PFSK-1 (cell line): ENCODE measurements at regions not wholly inside any gene's neighbourhood (a gene's known extent, or its start where the extent isn't known, plus 50 kb on each side); places are given as distances from the start of the nearest gene placed in this dataset.

Experiments
- POLR2AphosphoS5 ChIP-seq: IDR thresholded peaks from 2 replicates; pipeline ENCODE4 v1.6.1; 2012; ENCODE audit warnings: low read depth, mild to moderate bottlenecking, control low read depth, low read length, moderate library complexity
- REST ChIP-seq, 2 experiments: IDR thresholded peaks; 2 replicates each; pipeline versions ENCODE4 v1.6.1 to v1.8.0; 2011 to 2012; ENCODE audit warnings: low read depth in 2 of 2, low read length in 2 of 2, control low read depth in 1 of 2, inconsistent platforms in 1 of 2, mild to moderate bottlenecking in 1 of 2, moderate library complexity in 1 of 2; ENCODE audit not compliant: insufficient read depth in 1 of 2
- SIN3A ChIP-seq: IDR thresholded peaks from 2 replicates; pipeline ENCODE4 v1.6.1; 2012; ENCODE audit warnings: mild to moderate bottlenecking, low read length, moderate library complexity, borderline replicate concordance; ENCODE audit not compliant: insufficient read depth
- TAF1 ChIP-seq: IDR thresholded peaks from 2 replicates; pipeline ENCODE4 v1.6.1; 2012; ENCODE audit warnings: low read length, control low read depth, borderline replicate concordance; ENCODE audit not compliant: insufficient read depth

GRCh38 chr11:133713406-133713805, 131.9 kb downstream of the SPATA19 start:
- no peak for TF ChIP-seq TAF1
- TF ChIP-seq SIN3A: no peak
- no peak for TF ChIP-seq REST (IDR thresholded peaks at IDR 0.05; ENCODE audit: insufficient read depth in 1 of 2, low read depth in 2 of 2, low read length in 2 of 2)
- TF ChIP-seq POLR2AphosphoS5: no peak
